ENCODE measurements at regions not wholly inside any gene's neighbourhood (a gene's known extent, or its start where the extent isn't known, plus 50 kb on each side); places are given as distances from the start of the nearest gene placed in this dataset.

DNA sequence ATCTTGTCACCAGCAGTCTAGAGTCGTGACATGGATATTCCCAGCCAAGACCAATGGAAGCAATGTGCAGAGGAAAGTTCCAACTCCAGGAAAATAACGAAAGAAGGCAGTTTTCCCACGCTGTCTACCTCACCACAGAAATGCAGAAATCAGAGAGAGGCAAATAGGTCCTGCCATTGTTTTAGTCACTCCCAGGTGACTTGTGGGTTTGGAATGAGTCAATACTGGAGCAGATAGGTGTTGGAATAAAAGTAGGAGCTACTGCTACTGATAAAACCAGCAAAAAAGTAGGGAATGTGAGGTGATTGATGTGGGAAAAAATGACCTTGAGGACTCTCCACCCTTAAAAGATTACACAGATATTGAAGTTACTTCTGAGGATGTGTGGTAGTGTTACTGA lies 72.8 kb upstream of the RAI2 start:
- H3K79me1 ChIP-seq (ENCODE audit: insufficient read depth, low read depth, low read length, poor library complexity, severe bottlenecking) = no peaks in the 10 kb centered on the region
- no peaks in the 10 kb centered on the region for H4K20me1 ChIP-seq (ENCODE audit: control insufficient read depth, insufficient read depth, insufficient read length)
- H3K4me1 Mint-ChIP-seq = peaks cover 4 to 6% of the 10 kb centered on the region in 2 experiments
- WGBS (ENCODE audit: extremely low coverage, insufficient read length, low lambda C conversion rate) = no CpG with 5 or more reads among the region's 3 CpGs
- H3K4me3 Mint-ChIP-seq = no peak overlapping the region
- no peak overlapping the region for H3K14ac ChIP-seq (ENCODE audit: insufficient read depth, low read length)
- no peak overlapping the region for H2BK120ac ChIP-seq (ENCODE audit: low read depth, low read length, poor library complexity, severe bottlenecking)
- H2BK20ac ChIP-seq (ENCODE audit: low read depth, low read length, poor library complexity, severe bottlenecking) = no peak overlapping the region
- H3K27me3 ChIP-seq (ENCODE audit: insufficient read depth, low read length) = no peaks in the 10 kb centered on the region
- no peak overlapping the region for H4K5ac ChIP-seq (ENCODE audit: insufficient read length, low read depth, low read length)
- no peak overlapping the region for H2BK15ac ChIP-seq (ENCODE audit: low read depth, low read length)
- H3K56ac ChIP-seq (ENCODE audit: insufficient read length, low read depth, low read length) = no peak overlapping the region
- TF ChIP-seq CTCF (conservative IDR thresholded peaks at IDR 0.05) = no peak
- DNase-seq = no peak
- no peak overlapping the region for H2BK5ac ChIP-seq (ENCODE audit: insufficient read length, low read length)
- no peak overlapping the region for H3K27ac Mint-ChIP-seq
- H3K36me3 Mint-ChIP-seq (ENCODE audit: insufficient read depth in 1 of 3, low read depth in 3 of 3) = peaks cover 0 to 2% (median 0%) of the 10 kb centered on the region in 3 experiments; a peak in 1 of 7 replicates
- H3K18ac ChIP-seq (ENCODE audit: insufficient read length, low read depth, low read length) = no peak overlapping the region
- H3K4ac ChIP-seq (ENCODE audit: low read depth, low read length) = no peak overlapping the region
- no peak overlapping the region for H3K27ac ChIP-seq (ENCODE audit: insufficient read length, low read depth, low read length)
- peaks cover 58 to 75% of the 10 kb centered on the region in 2 experiments for H3K9me3 Mint-ChIP-seq
- H3K79me2 ChIP-seq (ENCODE audit: insufficient read depth, low read length) = no peaks in the 10 kb centered on the region
- H3K9ac ChIP-seq (ENCODE audit: extremely low read depth, insufficient read length, low read length) = no peak overlapping the region
- no peaks in the 10 kb centered on the region; the same call in 1 of the 2 replicates for H3K27me3 Mint-ChIP-seq (ENCODE audit: low read depth)
- no peak overlapping the region for H4K91ac ChIP-seq (ENCODE audit: insufficient read length, low read depth, low read length)
- no peak overlapping the region for H2BK12ac ChIP-seq (ENCODE audit: insufficient read length, low read depth, low read length)
- H3T11ph ChIP-seq (ENCODE audit: low read length) = no peak overlapping the region
- no peak overlapping the region for H3K23ac ChIP-seq (ENCODE audit: insufficient read length, low read depth, low read length)
- H3K4me2 ChIP-seq (ENCODE audit: insufficient read depth, insufficient read length, low read length) = no peak overlapping the region
- no peaks in the 10 kb centered on the region for H3K23me2 ChIP-seq (ENCODE audit: insufficient read length, low read depth, low read length, poor library complexity, severe bottlenecking)
- H2AFZ ChIP-seq (ENCODE audit: low read length) = no peak overlapping the region
- no peak overlapping the region for H4K8ac ChIP-seq (replicated peaks; ENCODE audit: insufficient read length, low read depth, low read length)
- H3K4me1 ChIP-seq (ENCODE audit: insufficient read depth, low read length) = no peaks in the 10 kb centered on the region
- no peak overlapping the region for H2AK5ac ChIP-seq (ENCODE audit: insufficient read length, low read length)
- H3K9me3 ChIP-seq (ENCODE audit: control insufficient read depth, low read depth, low read length) = peaks cover 38% of the 10 kb centered on the region
